IPS-15b (cell line): ENCODE measurements at regions not wholly inside any gene's neighbourhood (a gene's known extent, or its start where the extent isn't known, plus 50 kb on each side); places are given as distances from the start of the nearest gene placed in this dataset.

Experiments
- H3K27me3 ChIP-seq: one replicate; pipeline ENCODE4 v1.6.1; 2013; ENCODE audit warnings: low read length; ENCODE audit not compliant: control insufficient read depth, insufficient read depth
- H3K36me3 ChIP-seq: one replicate; pipeline ENCODE4 v1.6.1; 2013; ENCODE audit warnings: low read length; ENCODE audit not compliant: control insufficient read depth, insufficient read depth
- H3K4me1 ChIP-seq: one replicate; pipeline ENCODE4 v1.6.1; 2013; ENCODE audit warnings: mild to moderate bottlenecking, low read length; ENCODE audit not compliant: control insufficient read depth, insufficient read depth
- H3K4me3 ChIP-seq: one replicate; pipeline ENCODE4 v1.5.1; 2013; ENCODE audit warnings: low read depth, low read length
- H3K9ac ChIP-seq: one replicate; pipeline ENCODE4 v1.6.1; 2013; ENCODE audit warnings: low read depth, mild to moderate bottlenecking, low read length
- H3K9me3 ChIP-seq: one replicate; pipeline ENCODE4 v1.6.1; 2013; ENCODE audit warnings: mild to moderate bottlenecking, low read length; ENCODE audit not compliant: control insufficient read depth, insufficient read depth

GRCh38 chr12:115407036-115407435 is 723.1 kb upstream of the TBX3 start:
- Histone ChIP-seq H3K4me3 (no peak overlapping the region), H3K4me1 (peaks cover 13% of the 10 kb centered on the region), H3K36me3 (no peaks in the 10 kb centered on the region), H3K9me3 (no peaks in the 10 kb centered on the region), H3K9ac (no peak overlapping the region), H3K27me3 (no peaks in the 10 kb centered on the region)

GRCh38 chr12:115405471-115405860 is 721.5 kb upstream of the TBX3 start:
- Histone ChIP-seq H3K4me1 (no peaks in the 10 kb centered on the region), H3K4me3 (no peak overlapping the region), H3K9me3 (no peaks in the 10 kb centered on the region), H3K36me3 (no peaks in the 10 kb centered on the region), H3K27me3 (no peaks in the 10 kb centered on the region), H3K9ac (no peak overlapping the region)

GRCh38 chr12:115404761-115405470 is 720.9 kb upstream of the TBX3 start:
- H3K9ac ChIP-seq, result no peak overlapping the region
- H3K27me3 ChIP-seq, result no peaks in the 10 kb centered on the region
- H3K4me3 ChIP-seq, result no peak overlapping the region
- H3K4me1 ChIP-seq, result no peaks in the 10 kb centered on the region
- no peaks in the 10 kb centered on the region for H3K36me3 ChIP-seq
- H3K9me3 ChIP-seq, result no peaks in the 10 kb centered on the region

- Histone ChIP-seq H3K27me3 (no peaks in the 10 kb centered on the region), H3K4me1 (no peaks in the 10 kb centered on the region), H3K9ac (no peak overlapping the region), H3K4me3 (no peak overlapping the region), H3K9me3 (no peaks in the 10 kb centered on the region), H3K36me3 (no peaks in the 10 kb centered on the region)
These were observed 719.7 kb upstream of the TBX3 start for GRCh38 chr12:115403689-115404088.

GRCh38 chr12:115403253-115403652 is 719.3 kb upstream of the TBX3 start:
- Histone ChIP-seq H3K36me3 (no peaks in the 10 kb centered on the region), H3K4me3 (no peak overlapping the region), H3K27me3 (no peaks in the 10 kb centered on the region), H3K9me3 (no peaks in the 10 kb centered on the region), H3K4me1 (no peaks in the 10 kb centered on the region), H3K9ac (no peak overlapping the region)

DNA sequence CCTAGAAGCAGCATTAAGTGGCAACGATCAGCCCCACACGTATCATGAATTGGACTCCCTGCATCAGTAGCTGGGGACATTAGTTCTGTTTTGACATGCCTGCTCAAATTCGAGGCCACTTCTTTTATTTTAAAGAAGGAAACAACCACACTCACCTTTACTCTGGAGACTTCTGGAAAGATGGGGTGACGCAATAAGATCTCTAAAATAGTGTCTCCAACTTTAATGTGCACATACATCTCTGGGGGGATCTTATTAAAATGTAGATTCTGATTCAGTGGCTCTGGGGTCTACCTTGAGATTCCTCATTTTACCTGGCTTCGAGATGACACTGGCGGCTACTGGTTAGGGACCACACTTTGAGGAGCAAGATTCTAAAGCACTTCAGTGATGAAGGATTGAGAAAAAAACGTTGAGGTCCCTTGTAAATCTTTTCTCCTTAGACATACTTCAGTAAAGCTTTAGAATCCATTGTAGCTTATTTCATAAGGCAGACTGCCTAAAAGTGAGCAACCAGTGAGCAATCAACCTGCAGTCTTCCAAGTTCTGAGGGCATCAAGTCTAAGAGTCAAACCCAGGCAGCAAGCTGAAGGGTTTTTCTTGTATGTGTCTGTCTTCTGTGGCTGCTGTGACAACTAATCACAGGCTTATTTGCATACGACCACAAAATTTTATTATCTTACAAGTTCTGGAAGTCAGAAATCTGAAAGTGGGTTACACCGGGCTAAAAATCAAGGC is 718.6 kb upstream of the TBX3 start:
- Histone ChIP-seq H3K36me3 (no peaks in the 10 kb centered on the region), H3K4me1 (no peaks in the 10 kb centered on the region), H3K27me3 (no peaks in the 10 kb centered on the region), H3K4me3 (no peak overlapping the region), H3K9ac (no peak overlapping the region), H3K9me3 (no peaks in the 10 kb centered on the region)

GRCh38 chr12:115401761-115402160 is 717.8 kb upstream of the TBX3 start:
- Histone ChIP-seq H3K27me3 (no peaks in the 10 kb centered on the region), H3K9me3 (no peaks in the 10 kb centered on the region), H3K36me3 (no peaks in the 10 kb centered on the region), H3K4me1 (no peaks in the 10 kb centered on the region), H3K9ac (no peak overlapping the region), H3K4me3 (no peak overlapping the region)

DNA sequence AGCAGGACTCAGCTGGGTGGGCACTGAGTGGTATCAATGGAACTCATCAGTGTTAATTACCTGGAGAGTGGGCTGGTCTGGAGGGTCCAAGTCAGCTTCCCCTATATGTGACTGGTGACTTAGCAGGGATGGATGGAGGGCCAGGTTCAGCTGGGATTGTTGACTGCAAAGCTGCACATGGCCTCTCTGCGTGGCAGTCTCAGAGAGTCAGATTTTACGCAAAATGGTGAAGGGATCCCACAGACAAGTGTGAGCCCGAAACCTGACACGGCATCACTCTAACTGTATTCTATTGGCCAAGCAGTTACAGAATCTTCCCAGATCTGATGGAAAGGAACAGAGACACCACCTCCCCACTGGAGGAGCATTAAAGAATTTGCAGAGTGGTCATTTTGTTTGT is 716.0 kb upstream of the TBX3 start:
- Histone ChIP-seq H3K36me3 (no peaks in the 10 kb centered on the region), H3K4me1 (no peaks in the 10 kb centered on the region), H3K4me3 (no peak overlapping the region), H3K9me3 (no peaks in the 10 kb centered on the region), H3K9ac (no peak overlapping the region), H3K27me3 (no peaks in the 10 kb centered on the region)

DNA sequence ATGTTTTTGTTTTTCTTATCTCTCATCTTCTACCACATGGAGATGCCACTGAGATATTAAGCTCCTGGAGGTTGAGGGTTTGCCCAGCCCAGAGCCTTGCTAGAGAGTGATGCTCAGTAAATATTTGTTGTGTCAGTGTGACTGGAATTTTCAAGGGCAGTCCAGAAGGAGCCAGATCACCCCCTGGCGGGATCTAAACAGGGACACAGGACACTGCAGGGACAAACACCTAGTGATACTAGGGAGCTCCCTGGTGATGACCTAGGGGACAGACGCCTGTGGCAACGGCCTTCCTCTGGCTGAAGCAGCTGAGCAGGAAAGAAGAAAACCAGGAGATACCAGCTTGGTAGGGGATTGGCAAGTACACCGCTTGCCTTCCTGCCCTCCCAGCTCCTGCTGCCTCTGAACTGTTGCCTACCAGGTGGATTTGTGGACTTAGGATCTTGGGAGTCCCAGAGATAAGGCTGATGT is 714.4 kb upstream of the TBX3 start:
- H3K4me1 ChIP-seq, result no peaks in the 10 kb centered on the region
- H3K9ac ChIP-seq, result no peak overlapping the region
- H3K4me3 ChIP-seq, result no peak overlapping the region
- H3K27me3 ChIP-seq, result no peaks in the 10 kb centered on the region
- no peaks in the 10 kb centered on the region for H3K36me3 ChIP-seq
- H3K9me3 ChIP-seq, result no peaks in the 10 kb centered on the region

- Histone ChIP-seq H3K36me3 (no peaks in the 10 kb centered on the region), H3K9me3 (no peaks in the 10 kb centered on the region), H3K27me3 (no peaks in the 10 kb centered on the region), H3K4me1 (no peaks in the 10 kb centered on the region), H3K4me3 (no peak overlapping the region), H3K9ac (no peak overlapping the region)
These were observed 712.6 kb upstream of the TBX3 start for GRCh38 chr12:115396567-115396966.

- Histone ChIP-seq H3K9ac (no peak overlapping the region), H3K4me1 (no peaks in the 10 kb centered on the region)
These were observed 710.7 kb upstream of the TBX3 start for GRCh38 chr12:115394496-115395220.

More at GRCh38 chr12:115394496-115395220, 710.7 kb upstream of the TBX3 start:
- Histone ChIP-seq H3K4me3 (no peak overlapping the region), H3K27me3 (no peaks in the 10 kb centered on the region), H3K9me3 (no peaks in the 10 kb centered on the region), H3K36me3 (no peaks in the 10 kb centered on the region)
